Naive B cell (primary cell): ENCODE measurements at regions not wholly inside any gene's neighbourhood (a gene's known extent, or its start where the extent isn't known, plus 50 kb on each side); places are given as distances from the start of the nearest gene placed in this dataset.

Source experiments
- ATAC-seq, 2 donors: fragments of 150-1000 bp; cut with Tn5 transposase; 2 replicates each; pipeline ENCODE4 v1.10.0; 2021; ENCODE audit warnings: low read depth in 2 of 2, mild to moderate bottlenecking in 2 of 2, moderate library complexity in 2 of 2
- DNase-seq: peaks from one replicate; pipeline ENCODE4 v3.0.0; 2022
- H3K27ac Mint-ChIP-seq, 6 donors: one replicate each; pipeline ENCODE4 v1.8.0; 2020 to 2022; ENCODE audit warnings: mild to moderate bottlenecking in 6 of 6, mixed read lengths in 6 of 6, moderate library complexity in 5 of 6, inconsistent platforms in 2 of 6
- H3K27me3 Mint-ChIP-seq, 3 donors: one replicate each; pipeline ENCODE4 v1.8.0; 2021 to 2022; ENCODE audit warnings: mixed read lengths in 3 of 3, mild to moderate bottlenecking in 1 of 3
- H3K36me3 Mint-ChIP-seq, 2 donors: one replicate each; pipeline ENCODE4 v1.8.0; 2020 to 2022; ENCODE audit warnings: mixed read lengths in 2 of 2, inconsistent platforms in 1 of 2, mild to moderate bottlenecking in 1 of 2
- H3K4me1 Mint-ChIP-seq, 3 donors: one replicate each; pipeline ENCODE4 v1.8.0; 2020 to 2022; ENCODE audit warnings: mixed read lengths in 3 of 3, inconsistent platforms in 1 of 3, mild to moderate bottlenecking in 1 of 3, moderate library complexity in 1 of 3
- H3K4me3 Mint-ChIP-seq, 8 donors: one replicate each; pipeline ENCODE4 v1.8.0; 2020 to 2022; ENCODE audit warnings: mild to moderate bottlenecking in 8 of 8, mixed read lengths in 8 of 8, moderate library complexity in 8 of 8, inconsistent platforms in 2 of 8
- H3K9me3 Mint-ChIP-seq, 7 donors: one replicate each; pipeline ENCODE4 v1.8.0; 2020 to 2022; ENCODE audit warnings: mixed read lengths in 7 of 7, mild to moderate bottlenecking in 5 of 7, inconsistent platforms in 2 of 7, moderate library complexity in 1 of 7

DNA sequence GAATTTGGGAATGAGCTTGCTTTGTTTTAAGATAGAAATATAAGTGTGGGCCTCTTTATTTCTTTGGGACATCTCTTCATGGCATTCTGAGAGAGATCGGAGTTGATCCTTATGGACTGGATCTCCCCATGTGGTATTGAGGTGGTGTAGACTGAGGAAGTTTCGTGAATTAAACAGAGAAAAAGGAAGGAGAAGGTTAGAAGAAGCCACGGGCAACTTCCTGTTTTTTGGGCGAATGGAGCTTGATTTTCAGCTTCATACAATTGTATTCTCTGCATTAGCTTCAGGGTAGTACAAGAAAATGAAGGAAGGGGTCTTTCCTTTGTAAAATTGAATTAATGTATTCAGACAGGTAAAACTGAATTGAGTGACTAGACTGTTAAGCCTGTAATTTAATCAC lies 70.5 kb upstream of the HMHB1 start:
- peak in 1 of 2 donors; percentile 61 for ATAC-seq
- Mint-ChIP-seq H3K27ac (peak overlapping the region in 1 of 6 donors; percentile 15), H3K27me3 (no peaks in the 10 kb centered on the region), H3K4me1 (peaks cover 6 to 9% (median 8%) of the 10 kb centered on the region in 3 donors), H3K36me3 (no peaks in the 10 kb centered on the region), H3K9me3 (no peaks in the 10 kb centered on the region), H3K4me3 (no peak overlapping the region)
- no peak for DNase-seq

DNA sequence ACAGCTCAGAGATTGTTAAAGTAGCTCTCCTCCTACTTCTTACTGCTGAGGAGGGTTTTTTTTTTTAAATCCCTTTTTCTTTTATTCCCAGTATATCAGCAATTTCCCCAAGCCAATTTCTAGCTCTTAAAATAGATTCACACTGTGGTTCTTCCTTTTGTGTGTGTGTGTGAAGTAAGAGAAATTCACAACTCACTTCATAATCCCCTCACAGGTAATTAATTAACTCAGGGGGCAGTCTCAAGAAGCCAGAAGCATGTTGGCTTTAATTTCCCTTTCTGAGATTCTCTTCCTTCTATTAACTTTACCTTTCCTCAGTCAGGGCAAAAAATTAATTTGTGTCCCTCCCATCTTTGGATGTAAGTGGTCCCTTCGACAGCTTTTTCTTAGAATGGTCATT lies 71.0 kb upstream of the HMHB1 start:
- Mint-ChIP-seq H3K36me3 (no peaks in the 10 kb centered on the region), H3K4me3 (no peak overlapping the region), H3K4me1 (peaks cover 6 to 9% (median 8%) of the 10 kb centered on the region in 3 donors), H3K27me3 (no peaks in the 10 kb centered on the region), H3K27ac (no peak overlapping the region), H3K9me3 (no peaks in the 10 kb centered on the region)
- ATAC-seq, result no peak
- DNase-seq, result no peak

DNA sequence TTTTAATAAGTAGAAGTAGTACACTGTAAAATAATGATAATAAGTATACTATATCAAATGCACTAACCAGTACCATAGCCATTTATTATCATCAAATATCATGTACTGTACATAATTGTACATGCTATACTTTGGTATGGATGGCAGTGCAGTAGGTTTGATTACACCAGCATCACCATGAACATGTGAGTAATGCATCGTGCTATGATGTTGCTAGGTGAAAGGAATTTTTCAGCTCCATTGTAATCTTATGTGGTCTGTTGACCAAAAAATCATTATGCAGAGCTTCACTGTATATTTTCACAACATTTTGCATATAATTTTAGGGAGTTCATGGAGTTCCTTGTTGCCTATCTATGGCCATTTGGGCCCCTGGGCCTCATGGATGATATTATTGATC lies 72.2 kb upstream of the HMHB1 start:
- ATAC-seq (no peak), DNase-seq (no peak)
- H3K27me3 Mint-ChIP-seq, result no peaks in the 10 kb centered on the region
- H3K9me3 Mint-ChIP-seq, result no peaks in the 10 kb centered on the region
- peaks cover 6 to 9% (median 8%) of the 10 kb centered on the region in 3 donors for H3K4me1 Mint-ChIP-seq
- H3K36me3 Mint-ChIP-seq, result no peaks in the 10 kb centered on the region
- no peak overlapping the region for H3K4me3 Mint-ChIP-seq
- H3K27ac Mint-ChIP-seq, result no peak overlapping the region

DNA sequence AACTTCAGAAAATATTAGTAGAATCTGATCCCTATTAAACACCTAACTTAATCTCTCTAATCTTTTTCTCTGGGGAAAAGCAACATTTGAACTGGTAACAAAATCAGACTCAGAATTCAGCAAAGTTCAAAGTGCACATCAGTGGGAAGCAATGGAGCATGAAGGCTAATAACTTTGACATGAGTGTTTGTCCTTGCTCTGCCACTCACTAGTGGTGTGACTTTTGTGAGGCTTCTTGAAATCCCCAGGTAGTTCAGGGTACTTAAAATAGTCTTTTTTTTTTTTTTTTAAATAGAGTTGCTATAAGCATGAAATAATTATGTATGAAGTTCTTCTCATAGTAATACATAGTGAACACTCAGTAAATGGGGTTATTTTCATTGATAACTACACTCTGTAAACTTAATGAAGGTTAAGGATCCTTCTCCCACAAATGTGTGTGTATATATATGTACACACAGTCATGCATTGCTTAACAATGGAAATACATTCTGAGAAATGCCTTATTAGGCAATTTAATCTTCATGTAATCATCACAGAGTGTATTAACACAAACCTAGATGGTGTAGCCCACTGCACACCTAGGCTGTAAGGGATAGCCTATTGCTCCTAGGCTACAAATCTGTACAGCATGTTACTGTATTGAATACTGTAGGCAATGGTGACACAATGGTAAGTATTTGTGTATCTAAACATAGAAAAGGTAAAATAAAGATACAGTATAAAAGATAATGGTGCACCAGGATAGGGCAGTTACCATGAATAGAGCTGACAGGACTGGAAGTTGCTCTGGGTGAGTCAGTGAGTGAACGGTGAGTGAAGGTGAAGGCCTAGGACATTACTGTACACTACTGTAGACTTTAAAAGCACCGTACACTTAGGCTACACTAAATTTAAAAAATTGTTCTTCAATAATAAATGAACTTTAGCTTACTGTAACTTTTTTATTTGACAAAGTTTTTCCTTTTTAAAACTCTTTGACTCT lies 73.3 kb upstream of the HMHB1 start:
- H3K9me3 Mint-ChIP-seq, result no peaks in the 10 kb centered on the region
- H3K4me3 Mint-ChIP-seq, result no peak overlapping the region
- H3K27me3 Mint-ChIP-seq, result no peaks in the 10 kb centered on the region
- H3K27ac Mint-ChIP-seq, result peak overlapping the region in 1 of 6 donors; percentile 59
- no peaks in the 10 kb centered on the region for H3K36me3 Mint-ChIP-seq
- H3K4me1 Mint-ChIP-seq, result peaks cover 6 to 9% (median 8%) of the 10 kb centered on the region in 3 donors
- no peak for DNase-seq
- no peak for ATAC-seq

DNA sequence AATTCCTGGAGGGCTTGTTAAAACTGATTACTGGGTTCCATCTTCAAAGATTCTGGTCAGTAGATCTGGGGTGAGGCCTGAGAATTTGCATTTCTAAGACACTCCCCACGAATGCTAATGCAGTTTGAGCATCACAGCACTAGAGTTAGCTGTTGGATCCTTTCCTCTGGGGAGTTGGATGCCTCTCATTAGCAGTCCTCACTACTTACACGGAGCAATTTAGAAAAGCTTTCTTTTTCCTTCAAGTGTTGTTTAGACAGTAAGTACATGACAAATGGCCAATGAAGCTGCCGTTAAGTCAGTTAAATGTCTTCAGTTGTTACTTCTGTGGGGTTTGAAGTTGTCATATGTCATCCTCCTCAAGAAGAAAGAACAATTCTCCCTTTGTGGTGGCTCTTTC lies 74.9 kb upstream of the HMHB1 start:
- ATAC-seq, result no peak
- Mint-ChIP-seq H3K4me3 (no peak overlapping the region), H3K27ac (no peak overlapping the region), H3K27me3 (no peaks in the 10 kb centered on the region), H3K4me1 (peaks cover 6 to 9% (median 8%) of the 10 kb centered on the region in 3 donors), H3K9me3 (no peaks in the 10 kb centered on the region), H3K36me3 (no peaks in the 10 kb centered on the region)
- no peak for DNase-seq

DNA sequence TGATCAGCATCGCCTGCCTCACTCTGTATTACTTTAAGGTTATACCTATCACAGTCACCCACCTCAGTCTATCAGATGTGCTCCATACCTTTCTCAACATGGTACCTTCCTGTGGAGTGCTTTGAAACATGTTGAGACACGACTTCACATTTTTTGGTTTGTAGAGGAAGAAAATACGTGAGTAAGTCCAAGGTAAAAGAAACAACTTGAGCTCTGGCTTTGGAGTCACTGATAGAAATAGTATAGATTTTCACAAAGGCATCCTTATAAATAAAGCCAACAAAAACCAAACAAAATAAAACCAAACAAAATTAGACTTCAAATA lies 77.5 kb upstream of the HMHB1 start:
- H3K27ac Mint-ChIP-seq, result no peak overlapping the region
- no peaks in the 10 kb centered on the region for H3K4me1 Mint-ChIP-seq
- H3K36me3 Mint-ChIP-seq, result peaks cover 0 to under 1% of the 10 kb centered on the region in 2 donors
- no peaks in the 10 kb centered on the region for H3K9me3 Mint-ChIP-seq
- no peak overlapping the region for H3K4me3 Mint-ChIP-seq
- no peak for DNase-seq
- H3K27me3 Mint-ChIP-seq, result no peaks in the 10 kb centered on the region
- ATAC-seq, result no peak

DNA sequence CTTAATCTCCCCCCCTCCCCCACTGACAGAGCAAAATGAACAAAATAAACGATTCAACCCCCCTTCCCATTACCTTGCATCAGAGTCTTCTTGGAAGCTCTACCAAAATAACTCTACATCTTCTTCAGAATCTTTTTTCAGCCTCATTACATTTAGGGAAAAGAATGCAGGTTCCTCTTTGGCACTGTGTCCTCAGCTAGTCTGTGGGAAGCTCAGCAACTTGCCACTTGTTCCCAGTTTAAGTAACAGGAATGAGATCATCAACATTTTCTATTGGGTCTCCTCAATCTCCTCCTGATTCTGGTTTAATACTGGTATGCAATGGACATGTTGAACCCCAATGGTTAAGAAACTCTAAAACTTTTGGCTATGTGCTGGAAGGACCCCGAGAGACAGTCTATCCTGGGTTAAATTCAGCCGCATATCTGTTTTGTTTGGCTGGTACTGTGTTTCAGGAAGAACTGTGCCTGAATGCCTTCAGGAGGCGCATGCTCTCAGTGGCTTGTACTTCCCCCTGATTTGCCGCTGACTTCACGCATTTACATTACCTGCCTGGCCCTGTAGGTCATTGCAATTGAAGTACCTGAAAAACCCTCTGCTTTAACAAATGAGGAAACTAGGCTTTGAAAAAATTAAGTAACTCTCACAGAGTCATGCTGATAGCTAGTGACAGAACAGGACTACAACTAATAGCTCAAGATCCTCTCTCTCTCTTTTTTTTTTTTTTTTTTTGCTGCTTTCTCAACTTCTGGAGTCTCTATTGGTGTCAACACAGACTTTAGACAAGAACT lies 78.1 kb upstream of the HMHB1 start:
- DNase-seq, result no peak
- Mint-ChIP-seq H3K36me3 (peaks cover 0 to 4% of the 10 kb centered on the region in 2 donors), H3K27me3 (no peaks in the 10 kb centered on the region), H3K9me3 (peaks cover 0 to 2% (median 0%) of the 10 kb centered on the region in 7 donors), H3K27ac (no peak overlapping the region), H3K4me1 (no peaks in the 10 kb centered on the region), H3K4me3 (no peak overlapping the region)
- no peak for ATAC-seq

DNA sequence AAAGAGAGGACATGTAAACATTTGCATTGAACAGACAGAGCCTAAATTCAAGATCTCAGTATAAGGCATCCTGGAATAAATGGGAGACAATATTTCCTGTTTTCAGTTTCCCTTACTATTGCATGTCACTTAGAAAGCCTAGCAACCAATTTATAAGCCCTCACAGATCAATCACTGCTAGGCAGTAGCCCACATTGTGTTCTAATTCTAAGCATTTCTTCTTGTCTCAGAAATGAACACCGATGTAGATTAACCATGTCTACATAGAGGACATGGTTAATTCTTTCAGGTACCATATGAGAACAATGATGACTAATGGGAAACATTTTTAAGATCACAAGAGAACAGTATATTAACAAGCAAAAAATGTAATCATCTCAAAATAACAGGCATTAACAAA lies 79.6 kb upstream of the HMHB1 start:
- Mint-ChIP-seq H3K27me3 (no peaks in the 10 kb centered on the region), H3K9me3 (peaks cover 0 to 2% (median 0%) of the 10 kb centered on the region in 7 donors), H3K36me3 (peaks cover 0 to 4% of the 10 kb centered on the region in 2 donors), H3K27ac (no peak overlapping the region), H3K4me1 (no peaks in the 10 kb centered on the region), H3K4me3 (no peak overlapping the region)
- no peak for ATAC-seq
- no peak for DNase-seq

DNA sequence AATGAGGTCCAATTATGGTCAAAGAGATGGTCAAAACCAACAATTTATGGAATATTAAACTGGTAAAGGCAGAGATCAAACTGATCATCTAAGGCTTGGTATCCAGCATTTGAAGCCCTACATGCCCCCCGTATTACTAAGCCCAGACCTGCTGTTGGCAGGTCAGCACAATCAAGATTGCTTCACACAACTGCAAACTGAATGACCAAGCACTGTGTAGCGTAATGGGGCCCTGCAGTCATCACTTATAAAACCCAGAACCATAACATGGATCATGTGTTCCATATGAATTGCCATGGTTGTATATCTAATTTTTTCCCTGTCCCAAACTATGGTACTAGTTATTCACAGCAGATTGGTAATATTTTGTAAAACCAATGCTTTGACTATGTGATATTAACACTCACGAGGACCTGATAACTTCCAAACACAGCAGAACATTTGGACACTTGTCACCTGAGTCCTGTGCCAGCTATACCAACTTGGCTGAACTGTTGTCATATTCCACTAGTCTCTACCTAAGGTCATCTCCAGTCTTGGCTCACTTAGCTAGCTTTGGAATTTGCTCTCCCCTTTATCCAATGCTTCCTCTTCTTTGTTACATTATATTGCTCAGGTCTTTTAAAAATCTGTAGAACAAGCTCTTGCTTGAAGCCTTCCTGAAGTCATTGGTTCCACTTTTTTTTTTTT lies 81.7 kb upstream of the HMHB1 start:
- DNase-seq, result no peak
- Mint-ChIP-seq H3K27ac (no peak overlapping the region), H3K4me3 (no peak overlapping the region), H3K27me3 (no peaks in the 10 kb centered on the region), H3K36me3 (peaks cover under 1 to 4% of the 10 kb centered on the region in 2 donors), H3K4me1 (no peaks in the 10 kb centered on the region), H3K9me3 (peaks cover 0 to 9% (median 6%) of the 10 kb centered on the region in 7 donors)
- no peak for ATAC-seq

DNA sequence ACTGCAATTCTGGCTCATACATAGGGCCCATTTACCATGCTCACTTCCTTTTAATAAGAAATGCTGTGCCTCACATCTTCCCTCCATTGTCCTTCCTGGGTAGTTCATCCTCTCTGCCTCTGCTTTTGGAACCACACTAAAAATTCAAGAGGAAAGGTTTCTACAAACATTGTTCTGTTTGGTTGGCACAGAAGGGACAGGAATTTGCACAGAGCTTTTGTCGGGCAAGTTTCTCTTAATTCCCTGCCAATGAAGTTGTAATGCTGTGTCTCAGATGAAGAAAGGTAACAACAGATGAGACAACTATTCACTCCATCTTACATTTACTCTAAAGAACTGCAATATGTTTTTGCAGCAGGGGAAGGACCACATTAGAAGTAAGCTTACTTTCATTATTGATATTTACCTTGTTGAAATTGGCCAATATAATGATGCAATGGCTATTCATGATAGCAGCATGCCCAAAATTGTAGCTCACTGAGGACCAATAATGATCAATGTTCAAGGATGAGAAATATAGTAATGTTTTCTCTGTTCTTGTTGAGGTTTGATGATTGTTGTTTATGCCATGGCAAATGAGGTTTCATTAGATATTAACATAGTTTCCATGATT lies 82.5 kb upstream of the HMHB1 start:
- DNase-seq (no peak), ATAC-seq (no peak)
- Mint-ChIP-seq H3K4me1 (no peaks in the 10 kb centered on the region), H3K27me3 (no peaks in the 10 kb centered on the region), H3K4me3 (no peak overlapping the region), H3K9me3 (peaks cover 6 to 16% (median 12%) of the 10 kb centered on the region in 7 donors), H3K27ac (no peak overlapping the region), H3K36me3 (peaks cover 9 to 10% of the 10 kb centered on the region in 2 donors)

DNA sequence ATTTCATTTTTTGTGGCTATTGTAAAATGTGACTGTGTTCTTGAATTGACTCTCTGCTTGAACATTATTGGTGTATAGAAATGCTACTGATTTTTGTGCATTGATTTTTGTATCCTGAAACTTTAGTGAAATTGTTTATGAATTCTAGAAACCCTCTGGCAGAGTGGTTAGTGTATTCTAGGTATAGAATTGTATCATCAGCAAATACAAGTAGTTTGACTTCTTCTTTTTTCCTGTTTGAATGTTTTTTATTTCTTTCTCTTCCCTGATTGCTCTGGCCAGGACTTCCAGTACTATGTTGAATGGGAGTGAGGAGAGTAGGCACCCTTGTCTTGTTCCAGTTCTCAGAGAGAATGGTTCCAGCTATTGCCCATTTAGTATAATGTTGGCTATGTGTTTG lies 88.8 kb upstream of the HMHB1 start:
- Mint-ChIP-seq H3K4me3 (no peak overlapping the region), H3K27ac (no peak overlapping the region), H3K36me3 (peaks cover 7 to 14% of the 10 kb centered on the region in 2 donors), H3K27me3 (no peaks in the 10 kb centered on the region), H3K9me3 (peaks cover 11 to 27% (median 19%) of the 10 kb centered on the region in 7 donors), H3K4me1 (no peaks in the 10 kb centered on the region)
- DNase-seq (no peak), ATAC-seq (no peak)

DNA sequence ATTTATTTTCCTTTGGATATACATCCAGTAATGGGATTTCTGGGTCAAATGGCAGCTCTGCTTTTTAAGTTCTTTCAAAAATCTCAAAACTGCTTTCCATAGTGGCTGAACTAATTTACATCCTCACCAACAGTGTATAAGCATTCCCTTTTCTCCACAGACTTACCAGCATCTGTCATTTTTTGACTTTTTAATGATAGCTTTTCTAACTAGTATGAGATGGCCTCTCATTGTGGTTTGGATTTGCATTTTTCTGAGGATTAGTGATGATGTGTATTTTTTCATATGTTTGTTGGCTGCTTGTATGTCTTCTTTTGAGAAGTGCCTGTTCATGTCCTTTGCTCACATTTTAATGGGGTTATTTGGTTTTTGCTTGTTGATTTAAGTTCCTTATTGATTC lies 90.0 kb upstream of the HMHB1 start:
- Mint-ChIP-seq H3K9me3 (peaks cover 11 to 27% (median 19%) of the 10 kb centered on the region in 7 donors), H3K27ac (no peak overlapping the region), H3K27me3 (no peaks in the 10 kb centered on the region), H3K4me1 (no peaks in the 10 kb centered on the region), H3K4me3 (no peak overlapping the region), H3K36me3 (peaks cover 7 to 14% of the 10 kb centered on the region in 2 donors)
- DNase-seq (no peak), ATAC-seq (no peak)

DNA sequence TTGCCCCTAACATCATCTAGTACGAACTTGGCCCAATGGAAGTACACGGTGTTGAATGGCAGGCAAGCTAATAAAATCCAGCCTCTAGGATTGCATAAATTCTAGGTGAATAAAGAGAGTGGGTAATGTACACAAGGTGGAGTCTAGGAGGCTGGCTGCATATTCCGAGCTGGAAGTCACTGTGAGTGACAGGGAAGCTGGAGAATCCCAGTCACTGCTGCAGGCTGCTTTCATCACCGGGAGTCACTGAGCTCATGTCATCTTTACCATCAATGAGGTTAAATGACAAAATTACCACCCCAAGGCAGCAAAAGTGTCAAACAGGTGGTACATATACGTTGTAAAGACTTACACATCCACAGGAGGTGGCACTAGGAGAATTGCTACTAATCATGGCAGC lies 91.3 kb upstream of the HMHB1 start:
- H3K27ac Mint-ChIP-seq, result peak overlapping the region in 1 of 6 donors; percentile 26
- H3K36me3 Mint-ChIP-seq, result peaks cover 7 to 14% of the 10 kb centered on the region in 2 donors
- H3K4me3 Mint-ChIP-seq, result no peak overlapping the region
- H3K9me3 Mint-ChIP-seq, result peaks cover 11 to 25% (median 18%) of the 10 kb centered on the region in 7 donors
- no peak for ATAC-seq
- H3K27me3 Mint-ChIP-seq, result no peaks in the 10 kb centered on the region
- no peaks in the 10 kb centered on the region for H3K4me1 Mint-ChIP-seq
- no peak for DNase-seq
